IMR-90 (cell line): ENCODE measurements at regions not wholly inside any gene's neighbourhood (a gene's known extent, or its start where the extent isn't known, plus 50 kb on each side); places are given as distances from the start of the nearest gene placed in this dataset.

Experiments used
- ATAC-seq: fragments of 200-7000 bp; cut with Tn5 transposase; 2 replicates; pipeline ENCODE4 v1.9.1; 2020; ENCODE audit warnings: low read depth, mild to moderate bottlenecking, moderate library complexity
- BruUV-seq: library from RNA; stranded (reverse); fragments of 400-500 nt; replicated peaks from 2 replicates; lab custom pipeline; 2021; lab: Mats Ljungman, UMichigan
- CTCF ChIA-PET: fragments of 300-600 bp; formaldehyde crosslinking; extraction: SDS; loops from one replicate; lab custom pipeline; 2021; ENCODE audit warnings: antibody characterized with exemption; lab: Yijun Ruan, JAX
- POLR2A ChIA-PET: fragments of 300-600 bp; sonication (Branson Sonifier 250); formaldehyde crosslinking; loops from one replicate; lab custom pipeline; 2022; ENCODE audit warnings: antibody characterized with exemption; ENCODE audit not compliant: unreplicated experiment; lab: Charles Lee
- DNase-seq: peaks from one replicate; pipeline ENCODE4 v3.0.0; 2013
- H2AFZ ChIP-seq: replicated peaks from 2 replicates; pipeline ENCODE3; 2013; ENCODE audit warnings: low read length, mild to moderate bottlenecking; ENCODE audit not compliant: poor library complexity
- H2AK5ac ChIP-seq: 2 replicates; pipeline ENCODE4 v1.6.1; 2013; ENCODE audit warnings: low read depth, low read length, inconsistent platforms
- H2AK9ac ChIP-seq: replicated peaks from 2 replicates; pipeline ENCODE3; 2013; ENCODE audit warnings: mild to moderate bottlenecking, low read depth, low read length, moderate library complexity; ENCODE audit not compliant: poor library complexity
- H2BK120ac ChIP-seq: 2 replicates; pipeline ENCODE4 v1.6.1; 2013; ENCODE audit warnings: low read depth, low read length, inconsistent platforms
- H2BK15ac ChIP-seq: 3 replicates; pipeline ENCODE4 v1.6.1; 2013; ENCODE audit warnings: low read depth, low read length, inconsistent platforms
- H2BK20ac ChIP-seq: 2 replicates; pipeline ENCODE4 v1.6.1; 2013; ENCODE audit warnings: low read depth, mild to moderate bottlenecking, inconsistent platforms, low read length, moderate library complexity
- H2BK5ac ChIP-seq: 2 replicates; pipeline ENCODE4 v1.6.1; 2013; ENCODE audit warnings: mild to moderate bottlenecking, low read depth, low read length, inconsistent platforms; ENCODE audit not compliant: poor library complexity, severe bottlenecking
- H3K14ac ChIP-seq: replicated peaks from 2 replicates; pipeline ENCODE4 v1.6.1; 2013; ENCODE audit warnings: low read depth, low read length, inconsistent platforms
- H3K18ac ChIP-seq: 2 replicates; pipeline ENCODE4 v1.6.1; 2013; ENCODE audit warnings: low read depth, low read length, control low read depth
- H3K23ac ChIP-seq: 2 replicates; pipeline ENCODE4 v1.6.1; 2013; ENCODE audit warnings: low read depth, low read length, inconsistent platforms
- H3K27ac ChIP-seq: 2 replicates; pipeline ENCODE4 v1.5.1; 2013; ENCODE audit warnings: mild to moderate bottlenecking, control low read depth, low read length; ENCODE audit not compliant: insufficient read depth
- H3K27me3 ChIP-seq: 2 replicates; pipeline ENCODE4 v1.6.1; 2013; ENCODE audit warnings: low read length; ENCODE audit not compliant: control insufficient read depth, insufficient read depth
- H3K36me3 ChIP-seq: 2 replicates; pipeline ENCODE4 v1.6.1; 2013; ENCODE audit warnings: low read length, mixed read lengths; ENCODE audit not compliant: control insufficient read depth, insufficient read depth
- H3K4ac ChIP-seq: 2 replicates; pipeline ENCODE4 v1.6.1; 2013; ENCODE audit warnings: low read depth, low read length, inconsistent platforms
- H3K4me1 ChIP-seq: 2 replicates; pipeline ENCODE4 v1.6.1; 2013; ENCODE audit warnings: low read length, mixed read lengths; ENCODE audit not compliant: control insufficient read depth, insufficient read depth
- H3K4me2 ChIP-seq: 2 replicates; pipeline ENCODE4 v1.6.1; 2013; ENCODE audit warnings: low read depth, mild to moderate bottlenecking, control low read depth, low read length, moderate library complexity
- H3K4me3 ChIP-seq: 2 replicates; pipeline ENCODE4 v1.5.1; 2013; ENCODE audit warnings: low read depth, mild to moderate bottlenecking, control low read depth, low read length, moderate library complexity; ENCODE audit not compliant: insufficient read depth
- H3K56ac ChIP-seq: 2 replicates; pipeline ENCODE4 v1.6.1; 2013; ENCODE audit warnings: low read length, inconsistent platforms; ENCODE audit not compliant: insufficient read depth; ENCODE audit errors: extremely low read depth
- H3K79me1 ChIP-seq, 2 experiments: 2 replicates each; pipeline ENCODE4 v1.6.1; 2013; ENCODE audit warnings: low read length in 2 of 2, inconsistent platforms in 1 of 2, low read depth in 1 of 2
- H3K9ac ChIP-seq: 2 replicates; pipeline ENCODE4 v1.6.1; 2013; ENCODE audit warnings: low read depth, low read length, control low read depth
- H3K9me1 ChIP-seq: 2 replicates; pipeline ENCODE4 v1.6.1; 2013; ENCODE audit warnings: low read length, inconsistent platforms; ENCODE audit not compliant: insufficient read depth
- H3K9me3 ChIP-seq: 2 replicates; pipeline ENCODE4 v1.6.1; 2013; ENCODE audit warnings: low read length; ENCODE audit not compliant: control insufficient read depth, insufficient read depth
- H4K20me1 ChIP-seq: 2 replicates; pipeline ENCODE4 v1.6.1; 2013; ENCODE audit warnings: low read length, inconsistent platforms; ENCODE audit not compliant: insufficient read depth
- H4K5ac ChIP-seq: 2 replicates; pipeline ENCODE4 v1.6.1; 2013; ENCODE audit warnings: mild to moderate bottlenecking, low read depth, low read length, control low read depth
- H4K8ac ChIP-seq, 2 experiments: 2 replicates each; pipeline ENCODE4 v1.6.1; 2013; ENCODE audit warnings: low read depth in 2 of 2, low read length in 2 of 2, control low read depth in 1 of 2, inconsistent platforms in 1 of 2
- H4K91ac ChIP-seq: 2 replicates; pipeline ENCODE4 v1.6.1; 2013; ENCODE audit warnings: low read depth, low read length, inconsistent platforms; ENCODE audit not compliant: insufficient read depth
- CHD1 ChIP-seq: IDR thresholded peaks from 2 replicates; pipeline ENCODE4 v1.6.1; 2012; ENCODE audit warnings: low read depth, low read length, improper control_type of control experiment
- FOS ChIP-seq: fragments of 150-350 bp; IDR thresholded peaks from 2 replicates; pipeline ENCODE4 v1.6.1; 2016; ENCODE audit warnings: low read depth, low read length
- MAFK ChIP-seq: IDR thresholded peaks from 2 replicates; pipeline ENCODE4 v1.6.1; 2012; ENCODE audit warnings: low read depth, low read length, improper control_type of control experiment
- MAZ ChIP-seq: IDR thresholded peaks from 2 replicates; pipeline ENCODE4 v1.6.1; 2012; ENCODE audit warnings: low read depth, mild to moderate bottlenecking, low read length, improper control_type of control experiment, moderate library complexity, borderline replicate concordance
- MXI1 ChIP-seq: IDR thresholded peaks from 2 replicates; pipeline ENCODE4 v1.6.1; 2012; ENCODE audit warnings: low read depth, mild to moderate bottlenecking, low read length, moderate library complexity, borderline replicate concordance
- NFE2L2 ChIP-seq: fragments of 150-350 bp; IDR thresholded peaks from 2 replicates; pipeline ENCODE4 v1.6.1; 2016; ENCODE audit warnings: low read depth, mild to moderate bottlenecking, low read length
- POLR2A ChIP-seq: IDR thresholded peaks from 2 replicates; pipeline ENCODE4 v1.6.1; 2012; ENCODE audit warnings: mild to moderate bottlenecking, low read depth, low read length
- RCOR1 ChIP-seq: IDR thresholded peaks from 2 replicates; pipeline ENCODE4 v1.6.1; 2012; ENCODE audit warnings: mild to moderate bottlenecking, low read length, improper control_type of control experiment; ENCODE audit not compliant: insufficient replicate concordance
- USF2 ChIP-seq: fragments of 150-350 bp; IDR thresholded peaks from 2 replicates; pipeline ENCODE4 v1.6.1; 2017; ENCODE audit warnings: mild to moderate bottlenecking, antibody characterized with exemption, low read length, low read depth
- dilution Hi-C: fragments of 300-500 bp; cut with HindIII; formaldehyde crosslinking; loops from one replicate; pipeline ENCODE4 v1.14.3; 2018; ENCODE audit warnings: low sequenced_read_pairs; ENCODE audit not compliant: unreplicated experiment
- in situ Hi-C: fragments of 300-500 bp; cut with MboI; formaldehyde crosslinking; loops from 3 replicates; pipeline ENCODE4 v1.14.3; 2019; ENCODE audit warnings: low sequenced_read_pairs, inconsistent platforms, mixed read lengths
- intact Hi-C: fragments of 100-400 bp; cut with micrococcal nuclease; formaldehyde crosslinking; loops from 2 replicates; pipeline ENCODE4 v1.10.0; 2022

DNA sequence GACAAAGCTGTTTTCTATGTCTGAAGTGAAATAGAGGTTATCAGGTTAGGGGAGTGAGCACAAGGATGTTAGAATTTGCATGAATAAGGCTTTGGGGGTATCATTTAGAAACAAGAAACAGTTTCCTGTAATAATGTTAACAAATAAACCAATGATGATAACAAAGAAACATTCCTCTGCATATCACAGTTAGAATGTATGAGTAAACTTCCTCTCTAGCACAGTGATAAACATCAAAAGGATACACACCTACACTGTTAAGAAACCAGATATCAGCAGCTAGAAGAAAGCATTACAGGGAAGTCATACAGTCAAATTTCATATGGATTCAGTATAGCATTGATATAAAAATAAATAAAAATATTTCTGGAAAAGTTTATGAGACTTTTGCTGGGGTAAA is 340.0 kb upstream of the MAGEB16 start:
- Histone ChIP-seq H3K9me3 (no peaks in the 10 kb centered on the region; the same call in 1 of the 2 replicates), H3K4me2 (no peak overlapping the region), H2BK5ac (no peak overlapping the region), H3K36me3 (no peaks in the 10 kb centered on the region), H3K9ac (no peak overlapping the region), H3K56ac (no peak overlapping the region), H4K5ac (no peak overlapping the region), H3K27me3 (no peaks in the 10 kb centered on the region), H3K14ac (no peak overlapping the region), H3K9me1 (no peaks in the 10 kb centered on the region), H3K4me1 (no peaks in the 10 kb centered on the region), H3K79me1 (no peaks in the 10 kb centered on the region), H4K20me1 (no peaks in the 10 kb centered on the region), H2BK120ac (no peak overlapping the region), H3K4ac (no peak overlapping the region), H2AK5ac (no peak overlapping the region), H4K8ac (no peak overlapping the region), H2AFZ (no peak overlapping the region), H3K18ac (no peak overlapping the region), H4K91ac (no peak overlapping the region), H2BK20ac (no peak overlapping the region), H2BK15ac (no peak overlapping the region), H3K27ac (no peak overlapping the region), H3K4me3 (no peak overlapping the region), H2AK9ac (no peak overlapping the region), H3K23ac (no peak overlapping the region)
- ChIA-PET POLR2A (no interaction called here), CTCF (no interaction called here)
- intact Hi-C loops (no loop called here), in situ Hi-C loops (no loop called here), dilution Hi-C loops (no loop called here)
- ATAC-seq (no peak), DNase-seq (no peak)
- TF ChIP-seq USF2 (no peak), RCOR1 (no peak), FOS (no peak), POLR2A (no peak), CHD1 (no peak), MAFK (no peak), MXI1 (no peak), NFE2L2 (no peak), MAZ (no peak)
- BruUV-seq = no TSS peak
